ENCODE measurements at regions not wholly inside any gene's neighbourhood (a gene's known extent, or its start where the extent isn't known, plus 50 kb on each side); places are given as distances from the start of the nearest gene placed in this dataset.

DNA sequence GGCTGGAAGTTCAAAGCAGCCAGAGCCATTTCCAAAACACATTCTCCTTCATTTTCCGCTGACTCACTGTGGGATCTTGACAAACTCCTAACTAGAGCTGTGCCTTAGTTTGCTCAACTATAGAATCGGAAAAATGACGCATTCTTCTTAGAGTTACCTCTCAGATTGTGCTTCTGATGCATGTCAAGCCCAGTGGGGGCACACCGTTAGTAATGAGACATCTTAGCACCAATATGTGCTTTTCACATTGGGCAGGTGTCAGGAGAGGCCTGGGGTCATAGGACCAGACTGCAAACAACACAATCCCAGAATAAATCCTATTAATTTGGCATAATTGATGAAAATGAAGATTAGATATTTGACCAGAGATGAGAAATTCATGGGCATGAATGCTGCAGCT, 71.3 kb upstream of the UBE3A start:
- no peak for TF ChIP-seq POLR2A (IDR thresholded peaks at IDR 0.05)
- TF ChIP-seq, protein P1, sequence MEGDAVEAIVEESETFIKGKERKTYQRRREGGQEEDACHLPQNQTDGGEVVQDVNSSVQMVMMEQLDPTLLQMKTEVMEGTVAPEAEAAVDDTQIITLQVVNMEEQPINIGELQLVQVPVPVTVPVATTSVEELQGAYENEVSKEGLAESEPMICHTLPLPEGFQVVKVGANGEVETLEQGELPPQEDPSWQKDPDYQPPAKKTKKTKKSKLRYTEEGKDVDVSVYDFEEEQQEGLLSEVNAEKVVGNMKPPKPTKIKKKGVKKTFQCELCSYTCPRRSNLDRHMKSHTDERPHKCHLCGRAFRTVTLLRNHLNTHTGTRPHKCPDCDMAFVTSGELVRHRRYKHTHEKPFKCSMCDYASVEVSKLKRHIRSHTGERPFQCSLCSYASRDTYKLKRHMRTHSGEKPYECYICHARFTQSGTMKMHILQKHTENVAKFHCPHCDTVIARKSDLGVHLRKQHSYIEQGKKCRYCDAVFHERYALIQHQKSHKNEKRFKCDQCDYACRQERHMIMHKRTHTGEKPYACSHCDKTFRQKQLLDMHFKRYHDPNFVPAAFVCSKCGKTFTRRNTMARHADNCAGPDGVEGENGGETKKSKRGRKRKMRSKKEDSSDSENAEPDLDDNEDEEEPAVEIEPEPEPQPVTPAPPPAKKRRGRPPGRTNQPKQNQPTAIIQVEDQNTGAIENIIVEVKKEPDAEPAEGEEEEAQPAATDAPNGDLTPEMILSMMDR (IDR thresholded peaks at IDR 0.05), result no peak
